ENCODE measurements at regions not wholly inside any gene's neighbourhood (a gene's known extent, or its start where the extent isn't known, plus 50 kb on each side); places are given as distances from the start of the nearest gene placed in this dataset.

DNA sequence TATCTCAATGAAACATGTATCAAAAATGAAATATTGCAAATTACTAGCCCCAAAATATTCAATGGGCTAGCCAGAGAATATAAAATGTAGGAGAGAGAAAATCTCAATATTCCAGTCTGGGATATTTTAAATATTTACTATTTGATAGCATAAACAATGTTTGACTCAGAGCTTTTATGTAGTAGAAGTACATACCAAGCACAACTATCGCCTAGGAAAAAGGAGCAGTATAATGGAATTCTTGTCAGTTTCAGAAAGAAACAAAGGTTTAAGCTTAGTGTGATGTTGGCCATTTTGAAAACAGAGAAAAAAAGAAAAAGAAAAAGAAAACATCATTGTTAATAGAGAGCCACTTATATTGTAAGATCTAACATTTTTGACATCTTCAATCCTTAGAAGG lies 1961.9 kb upstream of the CELF4 start:
- DNase-seq (ENCODE audit: low spot score), result no peak

DNA sequence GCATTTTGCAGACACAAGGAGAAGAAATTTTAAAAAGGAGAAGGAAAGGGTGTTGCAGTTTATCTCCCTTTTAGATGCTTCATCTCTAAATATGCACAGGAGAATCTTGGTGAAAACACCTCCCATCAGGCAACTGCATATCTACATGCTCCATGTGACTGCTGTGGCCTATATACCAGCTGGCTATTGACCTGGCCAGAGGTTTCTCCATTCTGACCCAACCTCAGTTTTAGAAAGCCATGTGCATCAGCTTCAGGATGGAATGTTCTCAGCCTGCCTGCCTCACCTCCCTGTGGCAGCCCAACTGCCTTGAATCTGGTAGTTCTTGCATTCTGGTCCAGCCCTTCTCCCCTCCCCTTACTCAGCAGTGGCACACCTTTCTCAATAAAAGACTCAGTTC lies 1958.8 kb upstream of the CELF4 start:
- no peak for DNase-seq (ENCODE audit: low spot score)

DNA sequence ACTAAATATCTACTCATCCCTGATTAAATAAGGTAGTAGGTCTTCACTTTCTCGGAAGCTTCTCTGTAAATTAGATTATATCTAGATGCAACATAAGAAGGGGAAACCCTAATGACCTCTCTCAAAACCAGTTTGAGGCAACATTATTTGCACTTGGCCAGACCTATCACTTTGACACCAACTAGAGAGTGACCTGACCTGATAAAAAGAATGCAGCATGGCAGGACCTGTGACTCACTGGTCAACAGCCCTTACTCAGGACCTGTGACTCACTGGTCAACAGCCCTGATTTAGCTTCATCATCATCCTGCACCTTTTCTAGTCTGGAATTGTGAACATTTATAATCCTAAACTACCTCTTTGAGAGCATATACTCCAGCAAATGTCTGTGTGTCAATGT lies 1957.7 kb upstream of the CELF4 start:
- no peak for DNase-seq (ENCODE audit: low spot score)

DNA sequence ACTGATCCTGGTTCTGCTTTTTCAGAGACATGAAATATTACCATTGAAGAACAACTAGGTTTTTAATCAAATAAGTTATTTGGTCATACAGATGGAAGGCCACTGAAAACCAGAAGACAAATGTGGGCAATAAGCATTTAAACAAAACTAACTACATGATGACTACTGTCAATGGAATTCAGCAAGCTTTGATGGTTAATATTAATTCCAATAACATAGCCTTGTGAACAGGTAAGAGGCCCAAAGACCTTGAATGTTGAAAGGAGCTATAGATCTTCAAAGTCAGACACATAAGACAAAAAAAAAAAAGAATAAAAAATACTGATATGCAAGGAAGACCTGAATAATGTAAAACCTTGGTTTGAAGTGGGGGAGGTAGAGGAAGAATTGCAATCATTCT lies 1955.6 kb upstream of the CELF4 start:
- no peak for DNase-seq (ENCODE audit: low spot score)

- DNase-seq (ENCODE audit: low spot score), result no peak
Measured at GRCh38 chr18:39519741-39520140, 1954.1 kb upstream of the CELF4 start.

DNA sequence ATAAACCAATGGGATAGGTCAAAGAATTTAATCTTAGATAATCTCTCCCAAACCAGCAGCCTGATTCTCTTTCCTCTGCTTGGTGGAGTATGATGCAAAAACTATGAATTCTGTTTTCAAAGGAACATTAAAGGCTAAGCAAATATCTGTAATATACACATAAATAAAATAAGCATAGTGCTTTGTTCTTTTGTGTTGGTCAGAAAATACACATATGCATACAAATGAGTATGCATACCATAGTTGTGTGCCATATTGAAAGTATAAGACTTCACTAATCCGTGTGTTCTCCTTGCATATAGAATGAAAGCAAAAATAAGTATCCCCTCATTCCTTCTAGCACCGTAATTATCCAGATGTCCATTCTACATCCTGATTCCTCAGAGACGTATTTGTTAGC lies 1949.7 kb upstream of the CELF4 start:
- no peak for DNase-seq (ENCODE audit: low spot score)

- no peak for DNase-seq (ENCODE audit: low spot score)
Measured at GRCh38 chr18:39513186-39513585, 1947.6 kb upstream of the CELF4 start.

GRCh38 chr18:39506581-39507330 lies 1941.2 kb upstream of the CELF4 start:
- no peak for DNase-seq (ENCODE audit: low spot score)

DNA sequence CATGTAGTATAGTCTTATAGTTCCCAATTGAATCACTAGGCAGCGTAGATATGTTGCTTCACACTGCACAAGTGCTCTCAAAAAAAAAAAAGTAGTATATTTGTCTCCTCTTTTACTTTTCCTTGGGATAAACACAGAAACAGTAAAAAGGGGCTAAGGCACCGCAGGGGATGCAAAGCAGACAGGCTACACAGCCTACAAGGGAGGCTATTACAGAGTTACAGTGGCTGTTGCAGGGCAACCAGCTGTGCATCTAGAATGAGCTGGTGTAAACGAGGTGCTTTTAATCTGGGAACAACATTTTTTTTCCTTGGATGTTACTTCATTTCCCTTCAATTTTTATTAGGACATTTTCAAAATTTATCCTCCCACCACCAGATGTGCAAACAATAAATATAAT lies 1934.7 kb upstream of the CELF4 start:
- DNase-seq (ENCODE audit: low spot score), result no peak

- no peak for DNase-seq (ENCODE audit: low spot score)
Measured at GRCh38 chr18:39497821-39498220, 1932.2 kb upstream of the CELF4 start.

GRCh38 chr18:39496986-39497385 lies 1931.4 kb upstream of the CELF4 start:
- no peak for DNase-seq (ENCODE audit: low spot score)

DNA sequence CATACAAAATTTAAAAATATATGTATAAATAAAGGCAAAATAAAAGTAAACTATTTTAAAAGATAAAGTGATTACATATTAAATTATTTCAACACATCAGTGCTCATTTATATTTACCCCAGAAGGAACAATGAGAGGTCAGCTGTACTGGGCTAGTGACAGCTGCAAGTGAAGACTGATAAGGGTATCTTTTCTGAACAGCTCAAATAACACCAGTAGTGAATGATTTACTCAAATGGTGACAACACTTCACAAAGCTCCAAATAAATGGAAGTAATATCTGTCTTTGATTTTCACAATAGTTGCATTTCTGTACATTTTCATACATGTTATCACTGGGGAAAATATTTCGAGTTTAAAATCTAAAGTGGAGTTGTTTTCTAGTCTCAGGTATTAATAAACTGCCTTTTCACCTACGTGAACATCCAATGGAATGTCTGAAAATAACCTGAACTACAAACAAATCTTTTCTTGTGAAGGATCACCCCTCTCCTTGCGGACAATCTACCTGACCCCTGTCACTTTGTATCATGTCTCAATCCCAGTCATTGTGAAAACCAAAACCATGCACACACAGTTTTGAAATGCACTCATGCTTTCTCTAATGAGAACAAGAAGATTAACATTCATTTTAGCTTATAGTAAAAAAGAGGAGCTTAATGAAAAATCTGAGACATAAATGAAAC lies 1928.8 kb upstream of the CELF4 start:
- no peak for DNase-seq (ENCODE audit: low spot score)

DNA sequence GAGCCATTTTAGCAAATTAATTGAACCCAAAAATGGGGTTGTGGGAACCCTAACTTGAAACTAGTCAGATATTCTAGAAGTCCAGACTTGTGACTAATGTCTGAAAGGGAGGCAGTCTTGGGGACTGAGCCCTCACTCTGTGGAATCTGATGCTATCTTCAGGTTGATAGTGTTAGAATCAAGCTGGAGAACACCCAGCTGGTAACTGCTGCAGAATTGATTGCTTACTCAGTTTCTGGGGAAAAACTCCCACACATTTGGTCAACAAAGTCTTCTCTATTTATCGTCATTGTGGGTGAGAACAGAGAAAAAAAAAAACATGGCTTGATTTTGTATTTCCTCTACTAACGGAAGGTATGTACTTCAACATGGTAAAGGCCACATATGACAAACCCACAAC lies 1925.8 kb upstream of the CELF4 start:
- DNase-seq (ENCODE audit: low spot score), result no peak

DNA sequence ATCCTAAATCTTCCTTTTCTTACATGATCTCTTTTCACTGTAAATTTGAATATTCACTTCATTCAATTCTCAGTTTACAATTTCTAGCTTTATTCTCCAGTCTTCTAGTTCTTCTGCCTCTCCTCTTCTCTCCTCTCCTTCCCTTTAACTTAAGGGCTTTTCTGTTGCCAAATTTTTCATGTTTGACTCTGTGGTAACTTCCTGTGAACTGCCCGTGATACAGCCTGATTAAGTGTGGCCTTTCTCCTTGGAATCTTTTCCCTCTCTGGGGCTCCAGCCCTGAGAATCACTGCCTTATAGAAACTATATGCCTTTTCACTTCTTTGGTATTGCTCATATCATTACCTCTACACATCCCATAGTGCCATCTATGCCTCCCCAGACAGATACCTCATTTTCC lies 1923.8 kb upstream of the CELF4 start:
- no peak for DNase-seq (ENCODE audit: low spot score)

- no peak for DNase-seq (ENCODE audit: low spot score)
Measured at GRCh38 chr18:39487932-39488331, 1922.3 kb upstream of the CELF4 start.

- no peak for DNase-seq (ENCODE audit: low spot score)
Measured at GRCh38 chr18:39486268-39486667, 1920.7 kb upstream of the CELF4 start.

GRCh38 chr18:39485696-39486095 lies 1920.1 kb upstream of the CELF4 start:
- no peak for DNase-seq (ENCODE audit: low spot score)

DNA sequence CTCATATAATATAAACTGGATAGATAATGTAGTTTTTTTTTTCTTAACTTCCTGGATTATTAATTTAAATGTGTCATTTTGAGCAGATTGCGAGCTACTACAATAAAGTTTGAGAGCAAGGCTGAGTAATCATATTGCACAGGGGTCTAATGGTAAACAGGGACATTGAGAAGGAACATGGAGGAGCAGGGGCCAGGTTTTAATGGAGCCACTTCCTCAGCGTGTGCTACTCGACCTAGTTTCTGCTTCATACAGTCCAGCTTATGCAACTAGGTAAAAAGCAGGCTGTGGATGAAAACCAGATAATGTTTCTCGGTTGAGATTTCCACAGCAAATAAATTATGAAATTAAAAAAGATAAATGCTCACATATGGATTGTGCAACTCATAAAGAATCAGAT lies 1915.7 kb upstream of the CELF4 start:
- DNase-seq (ENCODE audit: low spot score), result no peak

- DNase-seq (ENCODE audit: low spot score), result no peak
Measured at GRCh38 chr18:39480494-39481195, 1915.0 kb upstream of the CELF4 start.

GRCh38 chr18:39464006-39464405 lies 1898.4 kb upstream of the CELF4 start:
- DNase-seq (ENCODE audit: low spot score), result no peak

DNA sequence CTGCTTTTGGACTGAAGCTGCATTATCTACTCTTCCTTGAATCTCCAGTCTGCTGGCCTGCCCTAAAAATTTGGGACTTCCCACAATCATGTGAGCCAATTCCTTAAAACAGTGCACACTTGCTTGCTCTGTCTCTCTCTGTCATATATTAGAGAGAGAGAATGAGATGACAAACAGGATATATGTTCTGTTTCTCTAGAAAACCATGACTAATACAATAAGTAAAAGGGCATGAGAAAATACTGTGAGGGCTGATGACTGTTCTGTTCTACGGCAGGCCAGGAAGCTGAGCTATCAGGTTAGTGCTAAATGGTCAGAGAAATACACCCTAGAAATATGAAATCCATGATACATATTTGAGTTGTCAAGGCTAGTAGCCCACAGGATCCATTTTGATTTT lies 1896.8 kb upstream of the CELF4 start:
- DNase-seq (ENCODE audit: low spot score), result no peak

DNA sequence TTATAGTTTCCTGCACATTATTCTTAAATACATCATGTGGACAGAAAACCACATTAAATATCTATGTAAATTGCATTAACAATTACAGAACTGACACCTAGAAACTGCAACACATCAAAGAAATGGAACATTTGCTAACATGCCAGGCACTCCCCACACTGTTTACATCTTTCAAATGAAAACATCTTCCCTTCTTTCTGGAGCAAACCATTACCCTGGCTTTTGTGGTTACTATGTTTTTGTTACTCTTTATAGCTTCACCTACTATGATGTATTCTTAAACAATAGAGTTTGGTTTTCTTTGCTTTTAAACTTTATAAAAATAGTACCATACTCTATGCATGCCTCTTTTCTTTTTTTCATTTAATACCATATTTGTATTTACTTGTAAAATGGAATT lies 1894.5 kb upstream of the CELF4 start:
- no peak for DNase-seq (ENCODE audit: low spot score)

GRCh38 chr18:39455285-39455684 lies 1889.7 kb upstream of the CELF4 start:
- DNase-seq (ENCODE audit: low spot score), result peak; percentile 61

Measured in ureter (tissue), 1 donor.